Activated CD4-positive, alpha-beta T cell treated with anti-CD3 and anti-CD28 coated beads, Interleukin-2, amount 10 ng/mL, durations not matched to agents 24 days and 14 days (primary cell): ENCODE measurements at regions not wholly inside any gene's neighbourhood (a gene's known extent, or its start where the extent isn't known, plus 50 kb on each side); places are given as distances from the start of the nearest gene placed in this dataset.

ENCODE experiments used
- DNase-seq: peaks from one replicate; pipeline ENCODE4 v3.0.0; 2022
- H3K27ac Mint-ChIP-seq: one replicate; pipeline ENCODE4 v1.8.0; 2022; ENCODE audit warnings: mild to moderate bottlenecking, mixed read lengths
- H3K27me3 Mint-ChIP-seq: one replicate; pipeline ENCODE4 v1.8.0; 2022; ENCODE audit warnings: mixed read lengths
- H3K36me3 Mint-ChIP-seq: one replicate; pipeline ENCODE4 v1.8.0; 2022; ENCODE audit warnings: low read depth, mild to moderate bottlenecking, mixed read lengths
- H3K4me1 Mint-ChIP-seq: one replicate; pipeline ENCODE4 v1.8.0; 2021; ENCODE audit warnings: mixed read lengths
- H3K4me3 Mint-ChIP-seq: one replicate; pipeline ENCODE4 v1.8.0; 2022; ENCODE audit warnings: mild to moderate bottlenecking, moderate library complexity, mixed read lengths
- H3K9me3 Mint-ChIP-seq: one replicate; pipeline ENCODE4 v1.8.0; 2021; ENCODE audit warnings: mixed read lengths
- intact Hi-C: fragments of 100-400 bp; cut with micrococcal nuclease; formaldehyde crosslinking; loops from one replicate; pipeline ENCODE4 v1.15.1; 2023

- intact Hi-C loops = no loop called here
- DNase-seq = no peak
- Mint-ChIP-seq H3K9me3 (no peaks in the 10 kb centered on the region), H3K36me3 (no peaks in the 10 kb centered on the region), H3K4me3 (no peak overlapping the region), H3K27ac (no peak overlapping the region), H3K27me3 (no peaks in the 10 kb centered on the region), H3K4me1 (no peaks in the 10 kb centered on the region)
Observed at GRCh38 chr10:70939441-70940003, 51.2 kb upstream of the PCBD1 start.

- no peaks in the 10 kb centered on the region for H3K4me1 Mint-ChIP-seq
- intact Hi-C loops = no loop called here
Observed at GRCh38 chr10:70940834-70941568, 52.6 kb upstream of the PCBD1 start.

GRCh38 chr10:70942125-70942524, 53.8 kb upstream of the PCBD1 start:
- Mint-ChIP-seq H3K27ac (no peak overlapping the region), H3K9me3 (no peaks in the 10 kb centered on the region), H3K27me3 (no peaks in the 10 kb centered on the region), H3K4me3 (no peak overlapping the region), H3K36me3 (no peaks in the 10 kb centered on the region), H3K4me1 (no peaks in the 10 kb centered on the region)
- intact Hi-C loops = no loop called here
- DNase-seq = no peak

More at GRCh38 chr10:70940834-70941568, 52.6 kb upstream of the PCBD1 start:
- Mint-ChIP-seq H3K36me3 (no peaks in the 10 kb centered on the region), H3K27me3 (no peaks in the 10 kb centered on the region), H3K4me3 (no peak overlapping the region), H3K27ac (no peak overlapping the region), H3K9me3 (no peaks in the 10 kb centered on the region)
- no peak for DNase-seq

- Mint-ChIP-seq H3K9me3 (no peaks in the 10 kb centered on the region), H3K4me1 (no peaks in the 10 kb centered on the region), H3K27me3 (no peaks in the 10 kb centered on the region), H3K36me3 (no peaks in the 10 kb centered on the region), H3K27ac (no peak overlapping the region), H3K4me3 (no peak overlapping the region)
- no peak for DNase-seq
- intact Hi-C loops = no loop called here
Observed at GRCh38 chr10:70942725-70943124, 54.4 kb upstream of the PCBD1 start.

GRCh38 chr10:70943249-70943648, 54.9 kb upstream of the PCBD1 start:
- Mint-ChIP-seq H3K36me3 (no peaks in the 10 kb centered on the region), H3K4me1 (no peaks in the 10 kb centered on the region), H3K9me3 (no peaks in the 10 kb centered on the region), H3K4me3 (no peak overlapping the region), H3K27me3 (no peaks in the 10 kb centered on the region), H3K27ac (no peak overlapping the region)
- no peak for DNase-seq
- intact Hi-C loops = no loop called here

- Mint-ChIP-seq H3K27ac (no peak overlapping the region), H3K4me1 (no peaks in the 10 kb centered on the region), H3K27me3 (no peaks in the 10 kb centered on the region), H3K36me3 (no peaks in the 10 kb centered on the region), H3K9me3 (no peaks in the 10 kb centered on the region), H3K4me3 (no peak overlapping the region)
- no peak for DNase-seq
- intact Hi-C loops = no loop called here
Observed at GRCh38 chr10:70943841-70944466, 55.6 kb upstream of the PCBD1 start.

- no peaks in the 10 kb centered on the region for H3K9me3 Mint-ChIP-seq
- H3K4me1 Mint-ChIP-seq = no peaks in the 10 kb centered on the region
- intact Hi-C loops = no loop called here
- H3K27ac Mint-ChIP-seq = no peak overlapping the region
- no peak for DNase-seq
- no peak overlapping the region for H3K4me3 Mint-ChIP-seq
- H3K36me3 Mint-ChIP-seq = no peaks in the 10 kb centered on the region
- peaks cover under 1% of the 10 kb centered on the region for H3K27me3 Mint-ChIP-seq
Observed at GRCh38 chr10:70950037-70950436, 61.7 kb upstream of the PCBD1 start.

- intact Hi-C loops = no loop called here
- no peak overlapping the region for H3K27ac Mint-ChIP-seq
Observed at GRCh38 chr10:70950801-70951200, 62.4 kb upstream of the PCBD1 start.

GRCh38 chr10:70952401-70952800, 64.0 kb upstream of the PCBD1 start:
- no peak overlapping the region for H3K27ac Mint-ChIP-seq
- H3K4me3 Mint-ChIP-seq = no peak overlapping the region
- no peak for DNase-seq

More at GRCh38 chr10:70950801-70951200, 62.4 kb upstream of the PCBD1 start:
- Mint-ChIP-seq H3K36me3 (no peaks in the 10 kb centered on the region), H3K4me1 (no peaks in the 10 kb centered on the region), H3K9me3 (no peaks in the 10 kb centered on the region), H3K4me3 (no peak overlapping the region), H3K27me3 (peaks cover 2% of the 10 kb centered on the region)
- DNase-seq = no peak

GRCh38 chr10:70952921-70953320, 64.6 kb upstream of the PCBD1 start:
- Mint-ChIP-seq H3K4me3 (no peak overlapping the region), H3K4me1 (no peaks in the 10 kb centered on the region), H3K9me3 (no peaks in the 10 kb centered on the region), H3K27me3 (peaks cover 2% of the 10 kb centered on the region), H3K36me3 (no peaks in the 10 kb centered on the region), H3K27ac (no peak overlapping the region)
- DNase-seq = no peak
- intact Hi-C loops = no loop called here

More at GRCh38 chr10:70952401-70952800, 64.0 kb upstream of the PCBD1 start:
- H3K27me3 Mint-ChIP-seq = peaks cover 2% of the 10 kb centered on the region
- H3K36me3 Mint-ChIP-seq = no peaks in the 10 kb centered on the region
- H3K4me1 Mint-ChIP-seq = no peaks in the 10 kb centered on the region
- no peaks in the 10 kb centered on the region for H3K9me3 Mint-ChIP-seq
- intact Hi-C loops = no loop called here

- Mint-ChIP-seq H3K27ac (no peak overlapping the region), H3K27me3 (peaks cover 2% of the 10 kb centered on the region), H3K36me3 (no peaks in the 10 kb centered on the region), H3K4me3 (no peak overlapping the region), H3K9me3 (no peaks in the 10 kb centered on the region), H3K4me1 (no peaks in the 10 kb centered on the region)
- intact Hi-C loops = no loop called here
- no peak for DNase-seq
Observed at GRCh38 chr10:70954381-70955176, 66.2 kb upstream of the PCBD1 start.

- Mint-ChIP-seq H3K4me1 (no peaks in the 10 kb centered on the region), H3K36me3 (no peaks in the 10 kb centered on the region), H3K27me3 (peaks cover 2% of the 10 kb centered on the region), H3K9me3 (no peaks in the 10 kb centered on the region), H3K4me3 (no peak overlapping the region), H3K27ac (no peak overlapping the region)
- intact Hi-C loops = no loop called here
- no peak for DNase-seq
Observed at GRCh38 chr10:70956029-70956759, 67.8 kb upstream of the PCBD1 start.

- Mint-ChIP-seq H3K27ac (no peak overlapping the region), H3K4me3 (no peak overlapping the region), H3K27me3 (peaks cover 2% of the 10 kb centered on the region), H3K9me3 (no peaks in the 10 kb centered on the region), H3K4me1 (no peaks in the 10 kb centered on the region), H3K36me3 (no peaks in the 10 kb centered on the region)
- intact Hi-C loops = no loop called here
- DNase-seq = no peak
Observed at GRCh38 chr10:70958396-70958795, 70.0 kb upstream of the PCBD1 start.
